ENCODE measurements at regions not wholly inside any gene's neighbourhood (a gene's known extent, or its start where the extent isn't known, plus 50 kb on each side); places are given as distances from the start of the nearest gene placed in this dataset.

DNA sequence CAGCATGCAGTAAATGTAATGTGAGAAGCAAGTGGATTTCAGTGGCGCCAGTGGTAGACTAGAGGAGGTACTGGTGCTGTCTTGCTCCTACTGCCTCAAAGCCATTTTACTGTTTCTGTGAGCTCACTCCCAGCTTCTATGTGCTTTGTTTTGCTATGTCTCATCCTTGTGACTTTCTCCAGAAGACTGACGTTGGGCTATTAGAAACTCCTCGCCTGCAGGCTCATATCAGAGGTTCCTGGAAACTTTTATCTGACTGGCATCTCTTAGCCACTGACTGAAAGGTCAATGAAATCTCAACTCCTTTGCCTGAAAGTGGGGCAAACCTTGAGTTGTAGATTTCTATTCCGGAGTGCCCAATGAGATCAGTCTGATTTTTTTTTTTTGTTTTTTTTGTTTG is 66.4 kb upstream of the SORCS1 start:
- DNase-seq (ENCODE audit: low spot score) = no peak
- Histone ChIP-seq H3K27ac (no peak overlapping the region), H3K4me3 (no peak overlapping the region)
- TF ChIP-seq, protein P1, sequence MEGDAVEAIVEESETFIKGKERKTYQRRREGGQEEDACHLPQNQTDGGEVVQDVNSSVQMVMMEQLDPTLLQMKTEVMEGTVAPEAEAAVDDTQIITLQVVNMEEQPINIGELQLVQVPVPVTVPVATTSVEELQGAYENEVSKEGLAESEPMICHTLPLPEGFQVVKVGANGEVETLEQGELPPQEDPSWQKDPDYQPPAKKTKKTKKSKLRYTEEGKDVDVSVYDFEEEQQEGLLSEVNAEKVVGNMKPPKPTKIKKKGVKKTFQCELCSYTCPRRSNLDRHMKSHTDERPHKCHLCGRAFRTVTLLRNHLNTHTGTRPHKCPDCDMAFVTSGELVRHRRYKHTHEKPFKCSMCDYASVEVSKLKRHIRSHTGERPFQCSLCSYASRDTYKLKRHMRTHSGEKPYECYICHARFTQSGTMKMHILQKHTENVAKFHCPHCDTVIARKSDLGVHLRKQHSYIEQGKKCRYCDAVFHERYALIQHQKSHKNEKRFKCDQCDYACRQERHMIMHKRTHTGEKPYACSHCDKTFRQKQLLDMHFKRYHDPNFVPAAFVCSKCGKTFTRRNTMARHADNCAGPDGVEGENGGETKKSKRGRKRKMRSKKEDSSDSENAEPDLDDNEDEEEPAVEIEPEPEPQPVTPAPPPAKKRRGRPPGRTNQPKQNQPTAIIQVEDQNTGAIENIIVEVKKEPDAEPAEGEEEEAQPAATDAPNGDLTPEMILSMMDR (IDR thresholded peaks at IDR 0.05) = no peak

DNA sequence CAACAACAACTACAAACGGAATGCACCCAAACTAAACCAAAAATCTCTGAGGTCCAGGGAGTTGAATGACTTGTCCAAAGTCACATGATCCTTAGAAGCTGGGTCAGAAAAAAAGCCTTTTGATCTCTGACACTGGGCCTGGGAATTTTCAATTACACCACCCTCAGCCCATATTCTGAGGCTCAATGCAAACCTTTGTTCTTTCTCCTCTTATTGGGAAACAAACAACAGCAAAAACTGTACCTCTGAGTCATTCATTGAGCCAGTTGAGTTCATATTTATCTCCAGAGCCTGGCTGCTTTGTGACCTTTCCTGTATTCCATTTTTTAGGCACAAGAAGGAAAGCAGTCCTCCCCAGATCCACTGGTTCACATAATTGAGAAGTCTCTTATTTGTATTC is 51.2 kb upstream of the SORCS1 start:
- TF ChIP-seq, protein P1 (IDR thresholded peaks at IDR 0.05) = no peak
- H3K27ac ChIP-seq = no peak overlapping the region
- DNase-seq (ENCODE audit: low spot score) = no peak
- H3K4me3 ChIP-seq = no peak overlapping the region
